HG03354 (cell line): ENCODE measurements at regions not wholly inside any gene's neighbourhood (a gene's known extent, or its start where the extent isn't known, plus 50 kb on each side); places are given as distances from the start of the nearest gene placed in this dataset.

Source experiments
- ATAC-seq: cut with Tn5 transposase; IDR thresholded peaks from one replicate; pipeline ENCODE4 v1.9.1; 2021; ENCODE audit warnings: mild to moderate bottlenecking; ENCODE audit not compliant: unreplicated experiment, poor library complexity, severe bottlenecking

- ATAC-seq: no peak
Measured at GRCh38 chr14:101460986-101461750, 100.1 kb upstream of the DIO3 start.

DNA sequence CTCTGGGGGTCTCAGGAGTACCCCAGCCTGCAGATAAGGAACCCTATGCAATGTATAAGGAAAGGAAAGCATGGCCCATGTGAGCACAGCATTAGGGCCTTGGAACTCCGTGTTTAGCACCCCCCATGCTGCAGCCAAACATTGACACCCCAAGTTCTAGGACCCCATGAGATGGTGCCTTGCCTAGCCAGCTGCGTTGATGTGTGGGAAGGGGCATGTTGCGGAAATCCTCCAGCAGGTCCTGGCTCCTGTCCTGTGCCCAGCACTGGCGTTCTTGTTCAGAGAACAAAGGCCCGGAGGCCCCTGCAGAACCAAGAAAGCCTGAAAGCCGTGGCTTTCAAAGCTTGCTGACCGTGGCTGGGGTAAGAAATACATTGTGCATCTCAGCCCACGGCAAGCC, 99.4 kb upstream of the DIO3 start:
- ATAC-seq: no peak

GRCh38 chr14:101462726-101463565, 98.3 kb upstream of the DIO3 start:
- no peak for ATAC-seq

GRCh38 chr14:101463566-101464171, 97.6 kb upstream of the DIO3 start:
- ATAC-seq: no peak

DNA sequence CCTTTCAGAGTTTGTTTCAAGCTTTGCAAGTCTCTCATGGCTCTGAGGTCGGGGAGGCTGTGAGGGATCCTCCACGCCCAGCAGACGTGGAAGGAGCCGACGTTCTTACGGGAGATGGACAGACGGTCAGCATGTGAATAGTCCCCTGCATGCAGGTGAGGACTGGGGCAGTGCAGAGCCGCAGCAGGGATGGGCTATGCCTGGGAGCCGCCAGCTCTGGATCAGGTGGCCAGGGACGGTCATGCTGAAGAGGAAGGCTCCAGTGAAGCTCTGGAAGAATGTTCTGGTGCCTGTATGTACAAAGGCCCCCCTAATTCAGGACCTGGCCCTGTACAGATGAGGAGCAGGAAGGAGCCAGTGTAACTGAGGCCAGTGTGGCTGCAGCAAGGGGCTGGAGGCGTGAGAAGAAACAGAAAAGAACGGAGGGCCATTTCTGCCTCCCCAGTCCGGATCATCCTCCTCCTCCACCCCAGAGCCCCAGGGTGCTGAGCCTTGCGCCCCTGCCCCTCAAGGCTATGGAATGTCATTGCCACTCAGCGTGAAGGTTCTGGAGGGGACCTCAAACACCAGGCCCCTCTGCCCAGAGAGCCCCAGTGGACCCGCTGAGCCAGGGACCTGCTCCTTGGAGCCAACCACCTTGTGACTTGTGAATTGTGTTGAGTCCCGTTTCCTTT, 96.8 kb upstream of the DIO3 start:
- no peak for ATAC-seq

GRCh38 chr14:101464984-101465794, 96.1 kb upstream of the DIO3 start:
- ATAC-seq: no peak

DNA sequence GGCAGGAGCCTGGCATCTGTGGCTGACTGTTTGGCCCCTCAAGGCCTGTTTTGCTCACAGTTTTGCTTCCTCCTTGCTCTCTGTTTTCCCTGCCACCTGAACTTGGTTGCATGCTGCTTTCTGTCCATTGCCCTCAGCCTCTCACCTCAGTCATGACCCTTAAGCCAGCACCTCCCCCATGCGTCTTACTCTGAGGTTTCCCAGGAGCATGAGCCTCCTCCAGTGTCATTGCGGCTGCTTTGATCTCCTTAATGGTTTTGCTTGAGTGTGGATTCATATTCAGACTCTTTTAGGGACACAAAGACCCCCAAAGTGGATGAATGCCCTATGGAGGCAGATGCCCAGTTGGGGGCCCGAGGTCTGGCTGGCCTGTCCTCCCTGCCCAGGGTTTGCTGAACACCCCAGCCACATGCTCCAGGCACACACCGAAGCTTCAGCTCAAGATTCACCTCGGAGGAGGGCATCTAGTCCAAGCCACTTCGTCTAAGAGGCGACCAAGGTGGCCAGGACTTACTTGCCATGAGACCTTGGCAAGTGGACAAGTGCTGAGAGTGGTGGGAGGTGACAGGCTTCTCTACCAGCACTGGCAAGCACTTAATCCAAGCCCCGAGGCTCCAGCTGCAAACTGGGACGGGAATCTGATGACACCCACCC, 95.4 kb upstream of the DIO3 start:
- ATAC-seq: no peak

GRCh38 chr14:101466456-101467180, 94.7 kb upstream of the DIO3 start:
- ATAC-seq: no peak

- ATAC-seq: no peak
Measured at GRCh38 chr14:101467181-101467926, 93.9 kb upstream of the DIO3 start.

DNA sequence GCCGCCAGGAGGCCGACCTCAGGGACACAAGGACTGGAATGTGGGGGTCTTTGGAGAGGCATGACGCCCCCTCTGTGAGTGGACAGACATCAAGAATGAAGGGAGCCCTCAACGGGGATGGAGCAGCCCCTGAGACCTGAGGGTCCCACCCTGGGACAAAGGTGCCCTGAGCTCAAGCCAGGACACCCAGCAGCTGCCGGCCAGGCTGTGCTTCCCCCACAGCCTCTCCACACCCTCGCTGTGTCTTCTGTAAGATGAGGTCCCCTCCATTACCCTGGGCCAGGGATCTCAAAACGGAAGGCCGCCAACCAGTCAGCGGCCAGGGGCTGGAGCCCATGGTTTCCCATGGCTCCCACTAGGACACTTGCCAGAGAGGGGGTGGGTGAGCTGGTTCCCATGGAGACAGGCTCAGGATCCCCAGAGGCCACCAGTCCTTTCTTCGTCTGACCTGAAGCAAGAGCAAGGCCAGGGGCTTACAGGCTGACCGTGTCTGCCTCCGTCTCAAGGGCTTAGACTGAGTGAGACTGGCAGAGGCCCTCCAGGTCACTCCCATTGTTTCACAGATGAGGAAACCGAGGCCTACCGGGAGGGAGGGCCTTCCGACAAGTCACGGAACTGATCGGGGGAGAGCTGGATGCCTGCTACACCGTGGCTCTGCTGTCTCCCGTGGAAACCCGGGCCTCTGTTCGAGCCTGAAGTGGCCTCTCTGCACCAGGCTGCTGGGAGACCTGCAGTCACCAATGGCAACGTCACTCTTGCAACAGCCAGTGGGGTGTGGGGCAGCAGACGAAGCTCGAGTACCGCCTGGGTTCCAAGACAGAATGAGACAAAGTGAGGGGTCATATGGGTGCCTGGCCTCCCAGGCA, 91.7 kb upstream of the DIO3 start:
- no peak for ATAC-seq

DNA sequence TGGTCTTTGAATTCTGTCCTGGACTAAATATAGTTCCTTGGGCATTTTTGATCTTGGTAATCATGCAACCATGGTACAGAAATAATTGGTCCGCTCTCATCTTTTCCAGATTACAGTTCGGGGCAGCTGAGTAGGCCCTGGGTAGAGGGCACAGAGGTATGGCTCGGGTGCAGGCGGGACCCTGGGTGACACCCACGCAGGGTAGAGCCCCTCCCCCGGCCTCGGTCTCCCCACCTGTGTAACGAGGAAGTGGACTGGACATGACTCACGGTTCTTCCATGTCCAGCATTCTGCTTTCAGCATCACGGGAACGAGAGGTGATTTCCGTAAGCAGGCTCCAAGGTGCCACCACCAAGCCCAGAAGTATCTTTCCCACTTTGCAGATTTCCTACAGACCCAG, 91.0 kb upstream of the DIO3 start:
- ATAC-seq: no peak

DNA sequence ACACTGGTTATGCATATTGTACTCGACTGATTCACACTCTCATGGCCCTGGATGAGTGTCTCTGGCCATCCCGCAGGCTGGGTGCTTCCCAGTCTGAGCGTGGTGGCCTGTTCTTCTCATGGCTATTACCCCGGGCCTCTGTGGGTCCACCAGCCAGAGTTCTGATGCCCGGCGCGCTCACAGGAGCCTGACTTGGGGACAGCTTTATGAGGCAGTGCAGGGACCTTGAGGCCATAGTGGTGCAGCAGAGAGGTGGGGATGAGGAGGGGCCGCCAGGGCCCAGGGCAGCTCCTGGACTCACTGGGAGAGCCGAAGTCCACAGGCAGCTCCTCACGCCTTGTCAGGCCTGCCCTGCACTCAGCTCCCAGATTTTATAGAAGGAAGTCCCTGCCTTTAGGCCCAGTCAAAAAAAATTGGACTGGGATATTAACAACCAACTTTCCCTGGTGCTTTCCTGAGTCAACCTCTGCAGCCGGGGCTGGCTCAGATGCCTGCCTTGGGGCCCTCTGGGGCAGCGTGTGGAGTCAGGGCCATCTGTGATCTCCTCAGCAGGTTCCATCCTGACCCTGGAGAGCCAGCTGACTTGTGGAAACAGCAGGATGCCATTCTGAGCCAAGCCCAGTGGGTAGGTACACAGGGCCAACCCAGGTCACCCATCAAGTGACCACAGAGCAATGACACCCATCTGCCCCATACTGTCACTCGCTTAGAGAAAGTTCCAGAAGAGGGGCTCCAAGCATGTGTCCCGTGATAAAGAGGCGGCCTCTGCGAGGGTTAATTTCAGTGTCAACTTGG, 89.4 kb upstream of the DIO3 start:
- ATAC-seq: no peak

GRCh38 chr14:101472518-101472849, 88.8 kb upstream of the DIO3 start:
- no peak for ATAC-seq

- no peak for ATAC-seq
Measured at GRCh38 chr14:101473045-101473729, 88.1 kb upstream of the DIO3 start.

GRCh38 chr14:101473795-101474562, 87.3 kb upstream of the DIO3 start:
- ATAC-seq: no peak
